HFFc6 (cell line): ENCODE measurements at regions not wholly inside any gene's neighbourhood (a gene's known extent, or its start where the extent isn't known, plus 50 kb on each side); places are given as distances from the start of the nearest gene placed in this dataset.
"Not testable (repeated sequence)": the region's sequence is repeated elsewhere in the genome, so short reads cannot be mapped to it uniquely, and the experiment has no call there.

Experiments
- DNase-seq: peaks from one replicate; pipeline ENCODE4 v3.0.0-alpha.2; 2018
- H3K27ac Mint-ChIP-seq: 2 replicates; pipeline ENCODE4 v1.8.0; 2020; ENCODE audit warnings: mild to moderate bottlenecking, mixed read lengths
- H3K27me3 Mint-ChIP-seq: 2 replicates; pipeline ENCODE4 v1.8.0; 2021; ENCODE audit warnings: mild to moderate bottlenecking, moderate library complexity, mixed read lengths; ENCODE audit not compliant: insufficient read depth
- H3K36me3 Mint-ChIP-seq: 2 replicates; pipeline ENCODE4 v1.8.0; 2021; ENCODE audit warnings: low read depth, mixed read lengths
- H3K4me1 Mint-ChIP-seq: 2 replicates; pipeline ENCODE4 v1.8.0; 2020; ENCODE audit warnings: low read depth, mixed read lengths
- H3K4me3 Mint-ChIP-seq: 2 replicates; pipeline ENCODE4 v1.8.0; 2020; ENCODE audit warnings: mild to moderate bottlenecking, moderate library complexity, mixed read lengths
- H3K9me3 Mint-ChIP-seq: 2 replicates; pipeline ENCODE4 v1.8.0; 2020; ENCODE audit warnings: mild to moderate bottlenecking, mixed read lengths

DNA sequence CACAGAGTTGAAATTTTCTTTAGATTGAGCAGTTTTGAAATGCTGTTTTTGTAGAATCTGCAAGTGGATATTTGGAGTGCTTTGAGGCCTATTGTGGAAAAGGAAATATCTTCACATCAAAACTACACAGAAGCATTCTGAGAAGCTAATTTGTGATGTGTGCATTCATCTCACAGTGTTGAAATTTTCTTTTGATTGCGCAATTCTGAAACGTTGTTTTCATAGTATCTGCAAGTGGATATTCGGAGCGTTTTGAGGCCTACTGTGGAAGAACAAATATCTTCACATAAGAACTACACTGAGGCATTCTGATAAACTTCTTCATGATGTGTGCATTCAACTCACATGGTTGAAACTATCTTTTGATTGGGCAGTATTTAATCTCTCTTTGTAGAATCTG lies 3143.4 kb upstream of the OR11H1 start:
- not testable (repeated sequence) for DNase-seq, H3K4me3 Mint-ChIP-seq, H3K4me1 Mint-ChIP-seq, H3K27ac Mint-ChIP-seq, H3K27me3 Mint-ChIP-seq
- Mint-ChIP-seq H3K36me3 (peaks cover 13% of the 10 kb centered on the region), H3K9me3 (peaks cover 77% of the 10 kb centered on the region)

DNA sequence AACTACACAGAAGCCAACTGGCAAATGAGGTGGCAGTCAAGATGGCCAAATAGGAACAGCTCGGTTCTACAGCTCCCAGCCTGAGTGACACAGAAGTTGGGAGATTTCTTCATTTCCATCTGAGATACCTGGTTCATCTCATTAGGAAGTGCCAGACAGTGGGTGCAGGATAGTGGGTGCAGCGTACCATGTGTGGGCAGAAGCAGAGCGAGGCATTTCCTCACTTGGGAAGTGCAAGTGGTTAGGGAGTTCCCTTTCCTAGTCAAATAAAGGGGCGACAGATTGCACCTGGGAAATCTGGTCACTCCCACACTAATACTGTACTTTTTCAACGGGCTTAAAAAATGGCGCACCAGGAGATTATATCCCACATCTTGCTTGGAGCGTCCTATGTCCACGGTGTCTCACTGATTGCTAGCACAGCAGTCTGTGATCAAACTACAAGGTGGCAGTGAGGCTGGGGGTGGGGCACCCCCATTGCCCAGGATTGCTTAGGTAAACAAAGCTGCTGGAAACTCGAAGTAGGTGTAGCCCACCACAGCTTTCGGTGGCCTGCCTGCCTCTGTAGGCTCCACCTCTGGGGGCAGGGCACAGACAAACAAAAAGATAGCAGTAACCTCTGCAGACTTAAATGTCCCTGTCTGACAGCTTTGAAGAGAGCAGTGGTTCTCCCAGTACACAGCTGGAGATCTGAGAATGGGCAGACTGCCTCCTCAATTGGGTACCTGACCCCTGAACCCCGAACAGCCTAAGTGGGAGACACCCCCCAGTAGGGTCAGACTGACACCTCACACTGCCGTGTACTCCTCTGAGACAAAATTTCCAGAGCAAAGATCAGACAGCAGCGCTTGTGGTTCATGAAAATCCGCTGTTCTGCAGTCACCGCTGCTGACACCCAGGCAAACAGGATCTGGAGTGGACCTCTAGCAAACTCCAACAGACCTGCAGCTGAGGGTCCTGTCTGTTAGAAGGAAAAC lies 3138.9 kb upstream of the OR11H1 start:
- not testable (repeated sequence) for H3K27ac Mint-ChIP-seq, H3K27me3 Mint-ChIP-seq, DNase-seq, H3K4me1 Mint-ChIP-seq, H3K4me3 Mint-ChIP-seq
- Mint-ChIP-seq H3K9me3 (peaks cover 86% of the 10 kb centered on the region), H3K36me3 (peaks cover 23% of the 10 kb centered on the region)

DNA sequence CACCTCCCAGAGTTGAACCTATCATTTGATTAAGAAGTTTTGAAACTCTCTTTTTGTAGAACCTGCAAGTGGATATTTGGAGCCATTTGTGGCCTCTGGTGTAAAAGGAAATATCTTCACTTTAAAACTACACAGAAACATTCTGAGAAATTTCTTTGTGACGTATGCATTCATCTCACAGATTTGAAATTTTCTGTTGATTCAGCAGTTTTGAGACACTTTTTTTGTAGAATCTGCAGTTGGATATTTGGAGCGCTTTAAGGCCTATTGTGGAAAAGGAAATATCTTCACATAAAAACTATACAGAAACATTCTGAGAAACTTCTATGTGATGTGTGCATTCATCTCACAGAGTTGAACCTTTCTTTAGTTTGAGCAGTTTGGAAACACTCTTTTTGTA lies 3130.7 kb upstream of the OR11H1 start:
- not testable (repeated sequence) for H3K4me1 Mint-ChIP-seq, DNase-seq, H3K4me3 Mint-ChIP-seq, H3K36me3 Mint-ChIP-seq, H3K27ac Mint-ChIP-seq, H3K27me3 Mint-ChIP-seq
- H3K9me3 Mint-ChIP-seq = peaks cover 64% of the 10 kb centered on the region

DNA sequence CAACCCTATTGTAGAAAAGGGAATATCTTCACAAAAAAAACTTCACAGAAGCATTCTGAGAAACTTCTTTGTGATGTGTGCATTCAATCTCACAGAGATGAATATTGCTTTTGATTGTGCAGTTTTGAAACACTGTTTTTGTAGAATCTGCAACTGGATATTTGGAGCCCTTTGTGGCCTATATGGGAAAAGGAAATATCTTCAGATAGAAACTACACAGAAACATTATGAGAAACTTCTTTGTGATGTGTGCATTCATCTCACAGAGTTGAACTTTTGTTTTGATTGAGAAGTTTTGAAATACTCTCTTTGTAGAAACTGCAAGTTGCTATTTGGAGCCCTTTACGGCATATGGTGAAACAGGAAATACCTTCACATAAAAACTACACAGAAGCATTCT lies 3126.1 kb upstream of the OR11H1 start:
- peaks cover 62% of the 10 kb centered on the region for H3K9me3 Mint-ChIP-seq
- DNase-seq, H3K27ac Mint-ChIP-seq: not testable (repeated sequence)

DNA sequence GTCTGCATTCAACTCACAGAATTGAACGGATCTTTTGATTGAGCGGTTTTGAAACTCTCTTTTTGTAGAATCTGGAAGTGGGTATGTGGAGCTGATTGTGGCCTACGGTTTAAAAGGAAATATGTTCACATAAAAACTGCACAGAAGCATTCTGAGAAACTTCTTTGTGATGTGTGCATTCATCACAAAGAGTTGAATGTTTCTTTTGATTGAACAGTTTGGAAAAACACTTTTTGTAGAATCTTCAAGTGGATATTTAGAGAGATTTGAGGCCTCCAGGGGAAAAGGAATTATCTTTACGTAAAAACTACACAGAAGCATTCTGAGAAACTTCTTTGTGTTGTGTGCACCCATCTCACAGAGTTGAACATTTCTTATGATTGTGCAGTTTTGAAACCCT lies 3125.5 kb upstream of the OR11H1 start:
- not testable (repeated sequence) for H3K27ac Mint-ChIP-seq, DNase-seq, H3K4me1 Mint-ChIP-seq, H3K4me3 Mint-ChIP-seq, H3K27me3 Mint-ChIP-seq
- H3K36me3 Mint-ChIP-seq = peaks cover 23% of the 10 kb centered on the region
- peaks cover 63% of the 10 kb centered on the region for H3K9me3 Mint-ChIP-seq

More for the DNA sequence above, 3126.1 kb upstream of the OR11H1 start:
- H3K4me3 Mint-ChIP-seq, H3K4me1 Mint-ChIP-seq, H3K27me3 Mint-ChIP-seq: not testable (repeated sequence)
- peaks cover 25% of the 10 kb centered on the region for H3K36me3 Mint-ChIP-seq

DNA sequence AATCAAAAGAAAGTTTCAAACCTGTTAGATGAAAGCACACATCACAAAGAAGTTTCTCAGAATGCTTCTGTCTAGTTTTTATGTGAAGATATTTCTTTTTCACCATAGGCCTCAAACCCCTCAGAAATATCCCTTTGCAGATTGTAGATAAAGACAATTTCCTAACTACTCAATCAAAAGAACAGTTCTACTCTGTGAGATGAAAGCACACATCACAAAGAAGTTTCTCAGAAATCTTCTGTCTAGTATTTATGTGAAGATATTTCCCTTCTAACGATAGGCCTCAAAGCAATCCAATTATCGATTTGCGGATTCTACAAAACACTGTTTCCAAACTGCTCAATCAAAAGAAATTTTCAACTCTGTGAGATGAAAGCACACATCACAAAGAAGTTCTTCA lies 3092.1 kb upstream of the OR11H1 start:
- Mint-ChIP-seq H3K36me3 (peaks cover 17% of the 10 kb centered on the region), H3K9me3 (peaks cover 64% of the 10 kb centered on the region)
- H3K27ac Mint-ChIP-seq, H3K4me3 Mint-ChIP-seq, DNase-seq, H3K27me3 Mint-ChIP-seq, H3K4me1 Mint-ChIP-seq: not testable (repeated sequence)
